ENCODE measurements at regions not wholly inside any gene's neighbourhood (a gene's known extent, or its start where the extent isn't known, plus 50 kb on each side); places are given as distances from the start of the nearest gene placed in this dataset.

- Histone ChIP-seq H3K9ac (ENCODE audit: low read depth, low read length, poor library complexity) (no peak overlapping the region), H2BK120ac (ENCODE audit: low read depth, low read length) (no peak overlapping the region), H3K18ac (ENCODE audit: low read length) (no peak overlapping the region), H3K36me3 (replicated peaks in 1 of 2; ENCODE audit: control insufficient read depth in 2 of 2, insufficient read depth in 2 of 2, low read length in 2 of 2) (no peaks in the 10 kb centered on the region), H4K8ac (ENCODE audit: low read depth, low read length) (no peak overlapping the region), H3K4me1 (ENCODE audit: control insufficient read depth in 2 of 2, insufficient read depth in 1 of 2, low read depth in 1 of 2, low read length in 2 of 2) (no peaks in the 10 kb centered on the region), H3K23ac (ENCODE audit: low read depth, low read length, poor library complexity) (no peak overlapping the region), H3K27me3 (ENCODE audit: control insufficient read depth in 3 of 3, insufficient read depth in 3 of 3, low read depth in 1 of 3, low read length in 3 of 3) (peaks cover 0 to 7% (median 2%) of the 10 kb centered on the region in 3 experiments), H2BK5ac (ENCODE audit: low read length) (no peak overlapping the region), H3K14ac (ENCODE audit: low read length) (no peak overlapping the region), H2BK15ac (ENCODE audit: low read length) (no peak overlapping the region), H3K79me1 (ENCODE audit: low read depth, low read length) (no peaks in the 10 kb centered on the region), H2AK5ac (ENCODE audit: low read depth, low read length) (no peak overlapping the region), H2BK12ac (ENCODE audit: low read length) (no peak overlapping the region), H3K9me3 (replicated peaks in 1 of 2; ENCODE audit: control insufficient read depth in 2 of 2, insufficient read depth in 1 of 2, low read depth in 1 of 2, low read length in 2 of 2) (peaks cover 0 to 7% of the 10 kb centered on the region in 2 donors), H3K4ac (ENCODE audit: low read length) (no peak overlapping the region), H3K4me2 (ENCODE audit: insufficient read depth, low read length, poor library complexity, severe bottlenecking) (no peak overlapping the region), H2AFZ (ENCODE audit: low read length) (no peak overlapping the region), H3K27ac (replicated peaks; ENCODE audit: low read length) (no peak overlapping the region), H3K4me3 (ENCODE audit: low read length in 2 of 2) (no peak overlapping the region), H4K91ac (ENCODE audit: low read depth, low read length, poor library complexity) (no peak overlapping the region)
- no CpG with 5 or more reads among the region's 6 CpGs for WGBS, 2 donors (ENCODE audit: extremely low coverage in 2 of 2, insufficient read length in 2 of 2, insufficient replicate concordance in 1 of 2)
- no peak for DNase-seq (ENCODE audit: low spot score)
Observed at GRCh38 chr16:86249631-86250030, 260.7 kb upstream of the FOXF1 start.

GRCh38 chr16:86251682-86252081 lies 258.6 kb upstream of the FOXF1 start:
- Histone ChIP-seq H4K91ac (ENCODE audit: low read depth, low read length, poor library complexity) (no peak overlapping the region), H2BK12ac (ENCODE audit: low read length) (no peak overlapping the region), H3K79me1 (ENCODE audit: low read depth, low read length) (no peaks in the 10 kb centered on the region), H3K9me3 (replicated peaks in 1 of 2; ENCODE audit: control insufficient read depth in 2 of 2, insufficient read depth in 1 of 2, low read depth in 1 of 2, low read length in 2 of 2) (peaks cover 0 to 4% of the 10 kb centered on the region in 2 donors), H3K9ac (ENCODE audit: low read depth, low read length, poor library complexity) (no peak overlapping the region), H3K36me3 (replicated peaks in 1 of 2; ENCODE audit: control insufficient read depth in 2 of 2, insufficient read depth in 2 of 2, low read length in 2 of 2) (no peaks in the 10 kb centered on the region), H3K14ac (ENCODE audit: low read length) (no peak overlapping the region), H3K4me1 (ENCODE audit: control insufficient read depth in 2 of 2, insufficient read depth in 1 of 2, low read depth in 1 of 2, low read length in 2 of 2) (no peaks in the 10 kb centered on the region), H4K8ac (ENCODE audit: low read depth, low read length) (no peak overlapping the region), H3K4me3 (ENCODE audit: low read length in 2 of 2) (no peak overlapping the region), H2AK5ac (ENCODE audit: low read depth, low read length) (no peak overlapping the region), H2BK5ac (ENCODE audit: low read length) (no peak overlapping the region), H2AFZ (ENCODE audit: low read length) (no peak overlapping the region), H2BK120ac (ENCODE audit: low read depth, low read length) (no peak overlapping the region), H3K27me3 (ENCODE audit: control insufficient read depth in 3 of 3, insufficient read depth in 3 of 3, low read depth in 1 of 3, low read length in 3 of 3) (peaks cover 0 to 5% (median 2%) of the 10 kb centered on the region in 3 experiments), H3K4me2 (ENCODE audit: insufficient read depth, low read length, poor library complexity, severe bottlenecking) (no peak overlapping the region), H2BK15ac (ENCODE audit: low read length) (no peak overlapping the region), H3K18ac (ENCODE audit: low read length) (no peak overlapping the region), H3K4ac (ENCODE audit: low read length) (no peak overlapping the region), H3K27ac (replicated peaks; ENCODE audit: low read length) (no peak overlapping the region), H3K23ac (ENCODE audit: low read depth, low read length, poor library complexity) (no peak overlapping the region)
- no CpG with 5 or more reads among the region's 9 CpGs for whole genome bisulfite sequencing, 2 donors (ENCODE audit: extremely low coverage in 2 of 2, insufficient read length in 2 of 2, insufficient replicate concordance in 1 of 2)
- DNase-seq (ENCODE audit: low spot score) = no peak

- no CpG with 5 or more reads among the region's 6 CpGs for WGBS, 2 donors (ENCODE audit: extremely low coverage in 2 of 2, insufficient read length in 2 of 2, insufficient replicate concordance in 1 of 2)
- H4K91ac ChIP-seq (ENCODE audit: low read depth, low read length, poor library complexity) = no peak overlapping the region
- H3K4me3 ChIP-seq (ENCODE audit: low read length in 2 of 2) = no peak overlapping the region
- peaks cover 0 to 4% of the 10 kb centered on the region in 2 donors for H3K9me3 ChIP-seq (replicated peaks in 1 of 2; ENCODE audit: control insufficient read depth in 2 of 2, insufficient read depth in 1 of 2, low read depth in 1 of 2, low read length in 2 of 2)
- no peak overlapping the region for H2AK5ac ChIP-seq (ENCODE audit: low read depth, low read length)
- H3K18ac ChIP-seq (ENCODE audit: low read length) = no peak overlapping the region
- DNase-seq (ENCODE audit: low spot score) = peak; percentile 48
- no peak overlapping the region for H3K4me2 ChIP-seq (ENCODE audit: insufficient read depth, low read length, poor library complexity, severe bottlenecking)
- no peak overlapping the region for H3K9ac ChIP-seq (ENCODE audit: low read depth, low read length, poor library complexity)
- no peaks in the 10 kb centered on the region for H3K79me1 ChIP-seq (ENCODE audit: low read depth, low read length)
- no peak overlapping the region for H2AFZ ChIP-seq (ENCODE audit: low read length)
- H2BK12ac ChIP-seq (ENCODE audit: low read length) = no peak overlapping the region
- no peak overlapping the region for H3K14ac ChIP-seq (ENCODE audit: low read length)
- no peak overlapping the region for H4K8ac ChIP-seq (ENCODE audit: low read depth, low read length)
- no peak overlapping the region for H2BK15ac ChIP-seq (ENCODE audit: low read length)
- H3K4ac ChIP-seq (ENCODE audit: low read length) = no peak overlapping the region
- H3K27ac ChIP-seq (replicated peaks; ENCODE audit: low read length) = no peak overlapping the region
- H2BK120ac ChIP-seq (ENCODE audit: low read depth, low read length) = no peak overlapping the region
- H2BK5ac ChIP-seq (ENCODE audit: low read length) = no peak overlapping the region
- H3K27me3 ChIP-seq (ENCODE audit: control insufficient read depth in 3 of 3, insufficient read depth in 3 of 3, low read depth in 1 of 3, low read length in 3 of 3) = peaks cover 0 to 2% (median 2%) of the 10 kb centered on the region in 3 experiments
- H3K36me3 ChIP-seq (replicated peaks in 1 of 2; ENCODE audit: control insufficient read depth in 2 of 2, insufficient read depth in 2 of 2, low read length in 2 of 2) = no peaks in the 10 kb centered on the region
- no peaks in the 10 kb centered on the region for H3K4me1 ChIP-seq (ENCODE audit: control insufficient read depth in 2 of 2, insufficient read depth in 1 of 2, low read depth in 1 of 2, low read length in 2 of 2)
- H3K23ac ChIP-seq (ENCODE audit: low read depth, low read length, poor library complexity) = no peak overlapping the region
Observed at GRCh38 chr16:86252596-86252995, 257.7 kb upstream of the FOXF1 start.

GRCh38 chr16:86255966-86256365 lies 254.4 kb upstream of the FOXF1 start:
- Histone ChIP-seq H3K23ac (ENCODE audit: low read depth, low read length, poor library complexity) (no peak overlapping the region), H3K4me2 (ENCODE audit: insufficient read depth, low read length, poor library complexity, severe bottlenecking) (no peak overlapping the region), H2BK15ac (ENCODE audit: low read length) (no peak overlapping the region), H3K4me1 (ENCODE audit: control insufficient read depth in 2 of 2, insufficient read depth in 1 of 2, low read depth in 1 of 2, low read length in 2 of 2) (no peaks in the 10 kb centered on the region), H2BK120ac (ENCODE audit: low read depth, low read length) (no peak overlapping the region), H3K14ac (ENCODE audit: low read length) (no peak overlapping the region), H3K27me3 (ENCODE audit: control insufficient read depth in 3 of 3, insufficient read depth in 3 of 3, low read depth in 1 of 3, low read length in 3 of 3) (peaks cover 0 to 2% (median 0%) of the 10 kb centered on the region in 3 experiments), H3K9ac (ENCODE audit: low read depth, low read length, poor library complexity) (no peak overlapping the region), H4K8ac (ENCODE audit: low read depth, low read length) (no peak overlapping the region), H3K27ac (replicated peaks; ENCODE audit: low read length) (no peak overlapping the region), H3K4me3 (ENCODE audit: low read length in 2 of 2) (no peak overlapping the region), H3K4ac (ENCODE audit: low read length) (no peak overlapping the region), H2BK5ac (ENCODE audit: low read length) (no peak overlapping the region), H3K18ac (ENCODE audit: low read length) (no peak overlapping the region), H2AK5ac (ENCODE audit: low read depth, low read length) (no peak overlapping the region), H3K9me3 (replicated peaks in 1 of 2; ENCODE audit: control insufficient read depth in 2 of 2, insufficient read depth in 1 of 2, low read depth in 1 of 2, low read length in 2 of 2) (peaks cover 0 to 6% of the 10 kb centered on the region in 2 donors), H2AFZ (ENCODE audit: low read length) (no peak overlapping the region), H2BK12ac (ENCODE audit: low read length) (no peak overlapping the region), H3K36me3 (replicated peaks in 1 of 2; ENCODE audit: control insufficient read depth in 2 of 2, insufficient read depth in 2 of 2, low read length in 2 of 2) (no peaks in the 10 kb centered on the region), H4K91ac (ENCODE audit: low read depth, low read length, poor library complexity) (no peak overlapping the region), H3K79me1 (ENCODE audit: low read depth, low read length) (no peaks in the 10 kb centered on the region)
- no peak for DNase-seq (ENCODE audit: low spot score)
